DND-41 (cell line): ENCODE measurements at regions not wholly inside any gene's neighbourhood (a gene's known extent, or its start where the extent isn't known, plus 50 kb on each side); places are given as distances from the start of the nearest gene placed in this dataset.

Source experiments
- ATAC-seq: fragments of 200-7000 bp; cut with Tn5 transposase; 3 replicates; pipeline ENCODE4 v1.9.1; 2021; ENCODE audit warnings: low read depth; ENCODE audit not compliant: insufficient read depth
- DNase-seq: peaks from one replicate; pipeline ENCODE4 v3.0.0-alpha.2; 2020
- H2AFZ ChIP-seq: 2 replicates; pipeline ENCODE4 v1.6.0; 2012; ENCODE audit warnings: low read depth, low read length
- H3K27ac ChIP-seq: 2 replicates; pipeline ENCODE4 v1.5.1; 2012; ENCODE audit warnings: low read length, inconsistent platforms
- H3K27me3 ChIP-seq: fragments of 200-600 bp; sonication (generic); 2 replicates; pipeline ENCODE4 v1.6.0; 2012; ENCODE audit warnings: low read length, mild to moderate bottlenecking, inconsistent platforms; ENCODE audit not compliant: insufficient read depth, poor library complexity
- H3K36me3 ChIP-seq: 2 replicates; pipeline ENCODE4 v1.5.1; 2012; ENCODE audit warnings: low read length, inconsistent platforms; ENCODE audit not compliant: insufficient read depth
- H3K4me1 ChIP-seq: 2 replicates; pipeline ENCODE4 v1.5.1; 2012; ENCODE audit warnings: mild to moderate bottlenecking, low read length; ENCODE audit not compliant: insufficient read depth
- H3K4me2 ChIP-seq: 2 replicates; pipeline ENCODE4 v1.6.0; 2012; ENCODE audit warnings: mild to moderate bottlenecking, moderate library complexity, low read length, inconsistent platforms; ENCODE audit not compliant: insufficient read depth
- H3K4me3 ChIP-seq, 2 experiments: fragments of 200-600 bp in 1 of 2; shearing (Covaris generic) in 1 of 2; 2 replicates each; pipeline ENCODE4 v1.5.1; 2012 to 2016; ENCODE audit warnings: inconsistent platforms in 2 of 2, low read length in 2 of 2, mild to moderate bottlenecking in 2 of 2, low read depth in 1 of 2, moderate library complexity in 1 of 2
- H3K79me2 ChIP-seq: 2 replicates; pipeline ENCODE4 v1.6.0; 2012; ENCODE audit warnings: low read length, inconsistent platforms; ENCODE audit not compliant: insufficient read depth
- H3K9ac ChIP-seq: 2 replicates; pipeline ENCODE4 v1.6.0; 2012; ENCODE audit warnings: low read depth, mild to moderate bottlenecking, inconsistent platforms, low read length, moderate library complexity
- H3K9me3 ChIP-seq: 2 replicates; pipeline ENCODE4 v1.5.1; 2012; ENCODE audit warnings: low read length, moderate library complexity, mild to moderate bottlenecking, inconsistent platforms; ENCODE audit not compliant: insufficient read depth, severe bottlenecking
- H4K20me1 ChIP-seq: 2 replicates; pipeline ENCODE4 v1.6.0; 2012; ENCODE audit warnings: low read length; ENCODE audit not compliant: insufficient read depth
- CTCF ChIP-seq: IDR thresholded peaks from 2 replicates; pipeline ENCODE4 v1.5.1; 2012; ENCODE audit warnings: borderline replicate concordance, low read length, moderate library complexity, mild to moderate bottlenecking; ENCODE audit not compliant: poor library complexity, severe bottlenecking; ENCODE audit errors: extremely low read depth
- EZH2 ChIP-seq: IDR thresholded peaks from 3 replicates; pipeline ENCODE4 v1.6.1; 2012; ENCODE audit warnings: borderline replicate concordance, low read depth, mild to moderate bottlenecking, moderate library complexity, low read length, inconsistent platforms; ENCODE audit not compliant: severe bottlenecking

DNA sequence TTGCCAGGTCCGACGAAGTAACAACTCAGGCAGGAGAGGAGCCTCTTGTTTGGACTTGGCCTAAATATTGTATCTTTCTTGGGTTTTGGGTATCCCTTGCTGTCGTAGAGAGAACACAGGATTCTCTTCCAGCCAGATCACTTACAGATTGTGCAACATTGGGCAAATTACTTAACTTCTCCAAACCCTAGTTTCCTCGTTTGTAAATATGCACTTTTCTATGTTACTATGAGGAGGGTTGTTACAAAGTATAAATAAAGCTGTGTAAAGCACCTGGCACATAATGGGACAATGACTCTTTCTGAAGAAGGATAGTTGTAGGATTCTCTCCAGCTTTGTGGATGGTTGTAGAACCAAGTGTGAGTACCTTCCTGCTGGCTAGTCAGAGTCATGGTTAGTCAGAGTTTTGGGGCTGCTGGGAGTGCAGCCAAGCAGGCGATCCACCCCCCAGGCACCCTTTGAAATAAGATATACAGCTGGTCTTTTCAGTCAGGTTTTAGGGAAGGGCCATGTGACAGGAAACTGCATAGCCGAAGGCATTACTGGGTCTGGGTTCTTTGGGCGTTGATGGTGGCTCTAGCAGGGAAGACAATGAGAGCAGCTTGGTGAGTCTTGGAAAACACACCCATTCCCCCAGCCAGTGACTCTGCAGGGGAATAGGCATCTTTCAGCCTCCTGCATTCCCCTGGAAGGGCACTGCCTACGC lies 49.9 kb upstream of the GDNF start:
- no peak for TF ChIP-seq EZH2
- no peak for TF ChIP-seq CTCF
- Histone ChIP-seq H3K4me3 (no peak overlapping the region), H3K4me2 (no peak overlapping the region), H3K9me3 (peaks cover 3% of the 10 kb centered on the region), H3K36me3 (no peaks in the 10 kb centered on the region), H3K9ac (no peak overlapping the region), H3K27me3 (no peaks in the 10 kb centered on the region), H3K4me1 (no peaks in the 10 kb centered on the region), H2AFZ (no peak overlapping the region), H3K79me2 (no peaks in the 10 kb centered on the region), H3K27ac (no peak overlapping the region), H4K20me1 (no peaks in the 10 kb centered on the region)
- ATAC-seq = 0 out of 3 replicates have a peak, but pooled peaks have one; percentile 12
- DNase-seq = no peak
